HCT116 (cell line): ENCODE measurements at regions not wholly inside any gene's neighbourhood (a gene's known extent, or its start where the extent isn't known, plus 50 kb on each side); places are given as distances from the start of the nearest gene placed in this dataset.

Experiments
- ATAC-seq: fragments of 200-7000 bp; cut with Tn5 transposase; 2 replicates; pipeline ENCODE4 v1.9.1; 2020; ENCODE audit warnings: mild to moderate bottlenecking, moderate library complexity
- BruUV-seq: library from RNA; stranded (reverse); fragments of 400-500 nt; replicated peaks from 2 replicates; lab custom pipeline; 2021; lab: Mats Ljungman, UMichigan
- CTCF ChIA-PET: fragments of 300-600 bp; sonication (Branson Sonifier 250); formaldehyde crosslinking; loops from one replicate; lab custom pipeline; 2021; ENCODE audit warnings: antibody characterized with exemption; lab: Charles Lee
- POLR2A ChIA-PET: fragments of 300-600, 350-600 bp; sonication (Branson Sonifier 250); formaldehyde crosslinking; loops from one replicate; lab custom pipeline; 2021; ENCODE audit warnings: antibody characterized with exemption; lab: Charles Lee
- RAD21 ChIA-PET, 2 experiments: fragments of 300-600 bp; sonication (Branson Sonifier 250); formaldehyde crosslinking; loops; one replicate each; lab custom pipeline; 2023; ENCODE audit warnings: low total read pairs in 2 of 2; ENCODE audit not compliant: uncharacterized antibody in 2 of 2, unreplicated experiment in 2 of 2, low non-redundant PET in 1 of 2; lab: Charles Lee
- DNase-seq: peaks from one replicate; pipeline ENCODE4 v3.0.0-alpha.2; 2010; ENCODE audit warnings: low read depth, low spot score
- H2AFZ ChIP-seq: fragments of 200-600 bp; shearing (Covaris generic), sonication (generic); 2 replicates; pipeline ENCODE4 v1.6.1; 2017; ENCODE audit warnings: low read depth, mixed run types, mixed read lengths, antibody characterized with exemption, low read length; ENCODE audit not compliant: poor library complexity, severe bottlenecking
- H3K27ac ChIP-seq: 2 replicates; pipeline ENCODE4 v1.5.1; 2012; ENCODE audit warnings: low read depth, low read length
- H3K27me3 ChIP-seq: fragments of 200-600 bp; sonication (generic); 2 replicates; pipeline ENCODE4 v1.6.1; 2016; ENCODE audit warnings: mixed run types, low read length, mixed read lengths; ENCODE audit not compliant: insufficient read depth
- H3K36me3 ChIP-seq, 2 experiments: fragments of 200-500 bp in 1 of 2; fragments of 200-600 bp in 1 of 2; sonication (Bioruptor generic) in 1 of 2; sonication (generic) in 1 of 2; 2 replicates each; pipeline versions ENCODE4 v1.5.1 to v1.6.1; 2014 to 2016; ENCODE audit warnings: low read length in 2 of 2, inconsistent platforms in 1 of 2, mixed read lengths in 1 of 2, mixed run types in 1 of 2; ENCODE audit not compliant: insufficient read depth in 2 of 2, control insufficient read depth in 1 of 2
- H3K4me1 ChIP-seq, 2 experiments: fragments of 200-600 bp in 1 of 2; sonication (generic) in 1 of 2; 2 replicates each; pipeline versions ENCODE4 v1.5.1 to v1.6.1; 2012 to 2017; ENCODE audit warnings: low read length in 2 of 2, inconsistent platforms in 1 of 2, mild to moderate bottlenecking in 1 of 2, mixed read lengths in 1 of 2, mixed run types in 1 of 2, moderate library complexity in 1 of 2; ENCODE audit not compliant: insufficient read depth in 2 of 2, control insufficient read depth in 1 of 2
- H3K4me2 ChIP-seq: fragments of 200-600 bp; sonication (generic); 2 replicates; pipeline ENCODE4 v1.6.1; 2017; ENCODE audit warnings: mixed run types, low read length, mixed read lengths
- H3K4me3 ChIP-seq, 2 experiments: fragments of 200-600 bp in 1 of 2; sonication (generic) in 1 of 2; replicated peaks in 1 of 2; 2 replicates each; pipeline ENCODE4 v1.5.1; 2011 to 2016; ENCODE audit warnings: low read length in 2 of 2, control low read depth in 1 of 2, low read depth in 1 of 2, mild to moderate bottlenecking in 1 of 2, mixed read lengths in 1 of 2, mixed run types in 1 of 2
- H3K79me2 ChIP-seq: fragments of 200-600 bp; sonication (generic); 2 replicates; pipeline ENCODE4 v1.6.1; 2017; ENCODE audit warnings: mild to moderate bottlenecking, mixed run types, low read length, moderate library complexity, mixed read lengths; ENCODE audit not compliant: insufficient read depth
- H3K9ac ChIP-seq: fragments of 200-600 bp; sonication (generic); 2 replicates; pipeline ENCODE4 v1.6.1; 2016; ENCODE audit warnings: low read length, mixed read lengths
- H3K9me2 ChIP-seq: fragments of 200-600 bp; sonication (generic), shearing (Covaris generic); 2 replicates; pipeline ENCODE4 v1.6.1; 2017; ENCODE audit warnings: mixed run types, mild to moderate bottlenecking, moderate library complexity; ENCODE audit not compliant: insufficient read depth
- H3K9me3 ChIP-seq, 2 experiments: fragments of 200-500 bp in 1 of 2; fragments of 200-600 bp in 1 of 2; sonication (Bioruptor generic) in 1 of 2; sonication (generic) in 1 of 2; 2 replicates each; pipeline ENCODE4 v1.6.1; 2014 to 2017; ENCODE audit warnings: low read length in 2 of 2, mixed read lengths in 2 of 2, inconsistent platforms in 1 of 2, low read depth in 1 of 2, mild to moderate bottlenecking in 1 of 2, mixed run types in 1 of 2, moderate library complexity in 1 of 2; ENCODE audit not compliant: control insufficient read depth in 1 of 2, insufficient read depth in 1 of 2
- H4K20me1 ChIP-seq: fragments of 200-600 bp; sonication (generic), shearing (Covaris generic); 2 replicates; pipeline ENCODE4 v1.6.1; 2017; ENCODE audit warnings: mixed run types, mild to moderate bottlenecking, moderate library complexity; ENCODE audit not compliant: insufficient read depth
- CBX3 ChIP-seq: IDR thresholded peaks from 2 replicates; pipeline ENCODE4 v1.6.1; 2012; ENCODE audit warnings: low read depth
- EGR1 ChIP-seq: IDR thresholded peaks from 2 replicates; pipeline ENCODE4 v1.6.1; 2012; ENCODE audit warnings: low read depth
- ELF1 ChIP-seq: IDR thresholded peaks from 2 replicates; pipeline ENCODE4 v1.6.1; 2012; ENCODE audit warnings: low read depth, borderline replicate concordance
- EZH2 ChIP-seq: fragments of 200-600 bp; sonication (generic); IDR thresholded peaks from 2 replicates; pipeline ENCODE4 v1.6.1; 2017; ENCODE audit warnings: antibody characterized with exemption, mixed run types
- EZH2phosphoT487 ChIP-seq: fragments of 200-600 bp; IDR thresholded peaks from 2 replicates; pipeline ENCODE4 v1.6.1; 2018; ENCODE audit warnings: antibody characterized with exemption, borderline replicate concordance
- JUND ChIP-seq: IDR thresholded peaks from 2 replicates; pipeline ENCODE4 v1.6.1; 2012
- POLR2A ChIP-seq: IDR thresholded peaks from 2 replicates; pipeline ENCODE4 v1.7.0; 2011; ENCODE audit warnings: borderline replicate concordance; ENCODE audit not compliant: insufficient read depth, insufficient read length; ENCODE audit errors: extremely low read depth
- RAD21 ChIP-seq: IDR thresholded peaks from 2 replicates; pipeline ENCODE4 v1.6.1; 2012; ENCODE audit warnings: low read depth, mild to moderate bottlenecking
- SIN3A ChIP-seq: IDR thresholded peaks from 2 replicates; pipeline ENCODE4 v1.6.1; 2012; ENCODE audit warnings: low read depth
- SRF ChIP-seq: IDR thresholded peaks from 2 replicates; pipeline ENCODE4 v1.6.1; 2012; ENCODE audit warnings: low read depth
- ZFX ChIP-seq: fragments of 450-650 bp; IDR thresholded peaks from 2 replicates; pipeline ENCODE4 v1.6.1; 2017
- intact Hi-C: fragments of 100-400 bp; cut with micrococcal nuclease; formaldehyde crosslinking; loops from 2 replicates; pipeline ENCODE4 v1.10.0; 2022
- TF ChIP-seq, protein P1 (sequence below), 3 experiments: fragments of 200-600 bp in 1 of 3; sonication (generic) in 1 of 3; IDR thresholded peaks in 2 of 3; conservative IDR thresholded peaks in 1 of 3; 2 replicates each; pipeline ENCODE4 v1.5.1; 2012 to 2017; ENCODE audit warnings: low read depth in 2 of 3, low read length in 2 of 3, antibody characterized with exemption in 1 of 3, borderline replicate concordance in 1 of 3, control low read depth in 1 of 3, mild to moderate bottlenecking in 1 of 3, mixed read lengths in 1 of 3, mixed run types in 1 of 3, moderate library complexity in 1 of 3; ENCODE audit not compliant: insufficient read depth in 1 of 3
- TF ChIP-seq, protein P2 (sequence below): IDR thresholded peaks from 2 replicates; pipeline ENCODE4 v1.6.1; 2012
- TF ChIP-seq, protein P3 (sequence below): IDR thresholded peaks from 2 replicates; pipeline ENCODE4 v1.6.1; 2012
- TF ChIP-seq, protein P4 (sequence below): IDR thresholded peaks from 2 replicates; pipeline ENCODE4 v1.6.1; 2012; ENCODE audit warnings: low read depth

DNA sequence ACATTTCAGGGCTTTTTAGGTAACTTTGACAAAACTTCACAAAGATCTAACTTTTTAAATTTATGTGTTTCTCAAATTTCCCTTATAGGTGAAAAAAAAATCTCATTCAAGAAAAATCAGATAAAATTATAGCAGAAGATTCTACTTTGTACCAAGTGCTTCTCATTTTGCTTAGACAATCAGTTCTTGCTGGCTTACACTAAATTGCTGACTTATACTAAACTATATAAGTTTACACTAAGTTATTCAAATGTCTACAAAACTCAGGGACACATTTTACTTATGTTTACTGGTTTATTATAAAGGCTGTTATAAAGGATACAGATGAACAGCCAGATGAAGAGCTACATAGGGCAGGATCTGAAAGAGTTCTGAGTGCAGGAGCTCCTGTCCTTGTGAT, 195.1 kb downstream of the ZPLD1 start:
- POLR2A ChIA-PET = no interaction called here
- no peak for ATAC-seq
- H2AFZ ChIP-seq = no peak overlapping the region
- H3K9me2 ChIP-seq = no peaks in the 10 kb centered on the region
- TF ChIP-seq CBX3 (no peak), RAD21 (no peak), EZH2 (no peak), ELF1 (no peak), SRF (no peak), SIN3A (no peak), POLR2A (no peak), JUND (no peak), EGR1 (no peak), ZFX (no peak), EZH2phosphoT487 (no peak)
- TF ChIP-seq, protein P1, sequence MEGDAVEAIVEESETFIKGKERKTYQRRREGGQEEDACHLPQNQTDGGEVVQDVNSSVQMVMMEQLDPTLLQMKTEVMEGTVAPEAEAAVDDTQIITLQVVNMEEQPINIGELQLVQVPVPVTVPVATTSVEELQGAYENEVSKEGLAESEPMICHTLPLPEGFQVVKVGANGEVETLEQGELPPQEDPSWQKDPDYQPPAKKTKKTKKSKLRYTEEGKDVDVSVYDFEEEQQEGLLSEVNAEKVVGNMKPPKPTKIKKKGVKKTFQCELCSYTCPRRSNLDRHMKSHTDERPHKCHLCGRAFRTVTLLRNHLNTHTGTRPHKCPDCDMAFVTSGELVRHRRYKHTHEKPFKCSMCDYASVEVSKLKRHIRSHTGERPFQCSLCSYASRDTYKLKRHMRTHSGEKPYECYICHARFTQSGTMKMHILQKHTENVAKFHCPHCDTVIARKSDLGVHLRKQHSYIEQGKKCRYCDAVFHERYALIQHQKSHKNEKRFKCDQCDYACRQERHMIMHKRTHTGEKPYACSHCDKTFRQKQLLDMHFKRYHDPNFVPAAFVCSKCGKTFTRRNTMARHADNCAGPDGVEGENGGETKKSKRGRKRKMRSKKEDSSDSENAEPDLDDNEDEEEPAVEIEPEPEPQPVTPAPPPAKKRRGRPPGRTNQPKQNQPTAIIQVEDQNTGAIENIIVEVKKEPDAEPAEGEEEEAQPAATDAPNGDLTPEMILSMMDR (IDR thresholded peaks at IDR 0.05 in 2 of 3, conservative IDR thresholded peaks at IDR 0.05 in 1 of 3; ENCODE audit: borderline replicate concordance in 1 of 3, insufficient read depth in 1 of 3, low read depth in 2 of 3, low read length in 2 of 3) = no peak
- TF ChIP-seq, protein P2, sequence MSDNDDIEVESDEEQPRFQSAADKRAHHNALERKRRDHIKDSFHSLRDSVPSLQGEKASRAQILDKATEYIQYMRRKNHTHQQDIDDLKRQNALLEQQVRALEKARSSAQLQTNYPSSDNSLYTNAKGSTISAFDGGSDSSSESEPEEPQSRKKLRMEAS = no peak
- TF ChIP-seq, protein P3, sequence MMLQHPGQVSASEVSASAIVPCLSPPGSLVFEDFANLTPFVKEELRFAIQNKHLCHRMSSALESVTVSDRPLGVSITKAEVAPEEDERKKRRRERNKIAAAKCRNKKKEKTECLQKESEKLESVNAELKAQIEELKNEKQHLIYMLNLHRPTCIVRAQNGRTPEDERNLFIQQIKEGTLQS = no peak
- TF ChIP-seq, protein P4, sequence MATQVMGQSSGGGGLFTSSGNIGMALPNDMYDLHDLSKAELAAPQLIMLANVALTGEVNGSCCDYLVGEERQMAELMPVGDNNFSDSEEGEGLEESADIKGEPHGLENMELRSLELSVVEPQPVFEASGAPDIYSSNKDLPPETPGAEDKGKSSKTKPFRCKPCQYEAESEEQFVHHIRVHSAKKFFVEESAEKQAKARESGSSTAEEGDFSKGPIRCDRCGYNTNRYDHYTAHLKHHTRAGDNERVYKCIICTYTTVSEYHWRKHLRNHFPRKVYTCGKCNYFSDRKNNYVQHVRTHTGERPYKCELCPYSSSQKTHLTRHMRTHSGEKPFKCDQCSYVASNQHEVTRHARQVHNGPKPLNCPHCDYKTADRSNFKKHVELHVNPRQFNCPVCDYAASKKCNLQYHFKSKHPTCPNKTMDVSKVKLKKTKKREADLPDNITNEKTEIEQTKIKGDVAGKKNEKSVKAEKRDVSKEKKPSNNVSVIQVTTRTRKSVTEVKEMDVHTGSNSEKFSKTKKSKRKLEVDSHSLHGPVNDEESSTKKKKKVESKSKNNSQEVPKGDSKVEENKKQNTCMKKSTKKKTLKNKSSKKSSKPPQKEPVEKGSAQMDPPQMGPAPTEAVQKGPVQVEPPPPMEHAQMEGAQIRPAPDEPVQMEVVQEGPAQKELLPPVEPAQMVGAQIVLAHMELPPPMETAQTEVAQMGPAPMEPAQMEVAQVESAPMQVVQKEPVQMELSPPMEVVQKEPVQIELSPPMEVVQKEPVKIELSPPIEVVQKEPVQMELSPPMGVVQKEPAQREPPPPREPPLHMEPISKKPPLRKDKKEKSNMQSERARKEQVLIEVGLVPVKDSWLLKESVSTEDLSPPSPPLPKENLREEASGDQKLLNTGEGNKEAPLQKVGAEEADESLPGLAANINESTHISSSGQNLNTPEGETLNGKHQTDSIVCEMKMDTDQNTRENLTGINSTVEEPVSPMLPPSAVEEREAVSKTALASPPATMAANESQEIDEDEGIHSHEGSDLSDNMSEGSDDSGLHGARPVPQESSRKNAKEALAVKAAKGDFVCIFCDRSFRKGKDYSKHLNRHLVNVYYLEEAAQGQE = no peak
- TF ChIP-seq, all 23 proteins: peak for 0
- Histone ChIP-seq H3K36me3 (no peaks in the 10 kb centered on the region), H3K27ac (no peak overlapping the region), H3K4me2 (no peak overlapping the region), H4K20me1 (no peaks in the 10 kb centered on the region), H3K79me2 (no peaks in the 10 kb centered on the region), H3K4me3 (no peak overlapping the region), H3K4me1 (no peaks in the 10 kb centered on the region), H3K9me3 (no peaks in the 10 kb centered on the region), H3K27me3 (no peaks in the 10 kb centered on the region), H3K9ac (no peak overlapping the region)
- intact Hi-C loops = no loop called here
- ChIA-PET CTCF (no interaction called here), RAD21 (no interaction called here)
- DNase-seq = no peak
- no TSS peak for BruUV-seq
